Naive B cell (primary cell): ENCODE measurements at regions not wholly inside any gene's neighbourhood (a gene's known extent, or its start where the extent isn't known, plus 50 kb on each side); places are given as distances from the start of the nearest gene placed in this dataset.
"Not testable (repeated sequence)": the region's sequence is repeated elsewhere in the genome, so short reads cannot be mapped to it uniquely, and the experiment has no call there.

ENCODE experiments used
- ATAC-seq, 2 donors: fragments of 150-1000 bp; cut with Tn5 transposase; 2 replicates each; pipeline ENCODE4 v1.10.0; 2021; ENCODE audit warnings: low read depth in 2 of 2, mild to moderate bottlenecking in 2 of 2, moderate library complexity in 2 of 2
- DNase-seq: peaks from one replicate; pipeline ENCODE4 v3.0.0; 2022
- H3K27ac Mint-ChIP-seq, 6 donors: one replicate each; pipeline ENCODE4 v1.8.0; 2020 to 2022; ENCODE audit warnings: mild to moderate bottlenecking in 6 of 6, mixed read lengths in 6 of 6, moderate library complexity in 5 of 6, inconsistent platforms in 2 of 6
- H3K27me3 Mint-ChIP-seq, 3 donors: one replicate each; pipeline ENCODE4 v1.8.0; 2021 to 2022; ENCODE audit warnings: mixed read lengths in 3 of 3, mild to moderate bottlenecking in 1 of 3
- H3K36me3 Mint-ChIP-seq, 2 donors: one replicate each; pipeline ENCODE4 v1.8.0; 2020 to 2022; ENCODE audit warnings: mixed read lengths in 2 of 2, inconsistent platforms in 1 of 2, mild to moderate bottlenecking in 1 of 2
- H3K4me1 Mint-ChIP-seq, 3 donors: one replicate each; pipeline ENCODE4 v1.8.0; 2020 to 2022; ENCODE audit warnings: mixed read lengths in 3 of 3, inconsistent platforms in 1 of 3, mild to moderate bottlenecking in 1 of 3, moderate library complexity in 1 of 3
- H3K4me3 Mint-ChIP-seq, 8 donors: one replicate each; pipeline ENCODE4 v1.8.0; 2020 to 2022; ENCODE audit warnings: mild to moderate bottlenecking in 8 of 8, mixed read lengths in 8 of 8, moderate library complexity in 8 of 8, inconsistent platforms in 2 of 8
- H3K9me3 Mint-ChIP-seq, 7 donors: one replicate each; pipeline ENCODE4 v1.8.0; 2020 to 2022; ENCODE audit warnings: mixed read lengths in 7 of 7, mild to moderate bottlenecking in 5 of 7, inconsistent platforms in 2 of 7, moderate library complexity in 1 of 7

DNA sequence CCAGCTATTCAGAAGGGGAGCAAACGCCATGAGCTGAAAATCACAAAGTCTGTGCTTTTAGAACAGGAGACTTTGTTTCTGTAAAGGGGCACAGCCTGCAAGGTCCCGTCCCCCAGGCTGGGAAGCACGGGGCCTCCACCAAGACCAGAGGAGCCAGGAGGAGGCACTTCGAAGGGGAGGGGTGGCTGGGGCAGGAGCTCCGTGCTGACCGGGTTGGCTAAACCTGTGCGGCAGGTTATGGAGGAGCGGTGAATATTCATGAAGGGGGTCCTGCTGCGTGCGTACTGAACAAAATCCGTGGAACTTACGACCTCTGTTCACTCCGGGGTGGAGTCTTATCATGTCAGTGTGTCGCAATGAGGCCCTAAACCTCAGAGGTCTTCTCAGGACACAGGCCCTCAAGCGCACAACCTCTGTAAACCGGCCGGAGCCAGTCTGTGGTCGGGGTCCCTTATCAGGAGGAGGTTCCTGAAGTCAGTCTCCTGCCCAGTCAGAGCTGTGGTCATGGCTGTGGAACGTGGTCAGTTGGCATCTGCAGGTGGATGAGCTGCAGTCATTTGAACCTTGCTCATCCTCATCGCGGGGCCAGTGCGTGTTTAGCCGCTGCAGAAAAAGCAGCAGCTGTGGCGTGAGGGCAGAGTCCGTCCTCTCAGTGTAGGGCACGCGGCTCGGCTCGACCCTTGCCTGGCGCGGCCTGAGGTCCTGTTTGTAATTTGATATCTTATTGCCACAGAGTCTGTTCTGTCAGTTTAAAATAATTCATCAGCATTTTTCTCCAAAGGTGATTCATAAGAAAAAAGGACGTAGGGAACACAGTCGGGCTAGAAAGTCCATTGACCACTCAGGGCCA is 5507.7 kb upstream of the TPTE start:
- H3K9me3 Mint-ChIP-seq, DNase-seq, H3K36me3 Mint-ChIP-seq, H3K4me1 Mint-ChIP-seq, H3K4me3 Mint-ChIP-seq, H3K27ac Mint-ChIP-seq, H3K27me3 Mint-ChIP-seq, ATAC-seq: not testable (repeated sequence)

DNA sequence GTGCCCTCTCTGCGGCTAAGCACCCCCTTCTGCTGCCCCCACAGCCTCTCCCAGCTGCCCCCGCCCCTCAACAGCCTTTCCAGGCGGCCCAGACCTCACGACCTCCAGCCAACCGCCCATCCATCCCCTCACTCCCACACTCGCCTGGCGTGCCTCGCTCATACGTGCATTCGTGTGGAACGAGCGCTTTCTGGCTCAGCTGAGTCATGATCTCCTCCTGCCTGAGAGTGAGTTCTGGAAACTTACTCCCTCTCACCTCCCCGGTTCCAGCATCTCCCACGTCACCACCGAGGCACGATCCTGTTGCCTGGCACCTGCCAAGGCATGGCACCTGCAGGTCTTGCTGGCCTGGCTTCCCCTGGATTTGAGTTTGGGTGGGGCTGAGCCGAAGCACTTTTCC is 5506.2 kb upstream of the TPTE start:
- H3K9me3 Mint-ChIP-seq, H3K27ac Mint-ChIP-seq, H3K36me3 Mint-ChIP-seq, H3K4me3 Mint-ChIP-seq, DNase-seq, H3K4me1 Mint-ChIP-seq, ATAC-seq, H3K27me3 Mint-ChIP-seq: not testable (repeated sequence)

- H3K27me3 Mint-ChIP-seq, H3K36me3 Mint-ChIP-seq, DNase-seq, H3K9me3 Mint-ChIP-seq, H3K4me1 Mint-ChIP-seq, H3K4me3 Mint-ChIP-seq, H3K27ac Mint-ChIP-seq: not testable (repeated sequence)
- ATAC-seq, result peak; percentile 52 to 56
Measured at GRCh38 chr21:5019120-5019519, 5502.3 kb upstream of the TPTE start.

- not testable (repeated sequence) for H3K27me3 Mint-ChIP-seq, H3K4me1 Mint-ChIP-seq, H3K4me3 Mint-ChIP-seq, H3K27ac Mint-ChIP-seq, H3K36me3 Mint-ChIP-seq, DNase-seq, H3K9me3 Mint-ChIP-seq
- peak; percentile 37 to 41 for ATAC-seq
Measured at GRCh38 chr21:5021815-5022214, 5499.6 kb upstream of the TPTE start.

- H3K4me3 Mint-ChIP-seq, H3K9me3 Mint-ChIP-seq, H3K27me3 Mint-ChIP-seq, H3K36me3 Mint-ChIP-seq, H3K4me1 Mint-ChIP-seq, DNase-seq, H3K27ac Mint-ChIP-seq: not testable (repeated sequence)
- ATAC-seq, result peak; percentile 35 to 36
Measured at GRCh38 chr21:5022254-5022653, 5499.1 kb upstream of the TPTE start.

- ATAC-seq, H3K27ac Mint-ChIP-seq, H3K4me3 Mint-ChIP-seq, H3K27me3 Mint-ChIP-seq, H3K9me3 Mint-ChIP-seq, DNase-seq, H3K4me1 Mint-ChIP-seq, H3K36me3 Mint-ChIP-seq: not testable (repeated sequence)
Measured at GRCh38 chr21:5022748-5023147, 5498.6 kb upstream of the TPTE start.

- not testable (repeated sequence) for H3K4me3 Mint-ChIP-seq, H3K36me3 Mint-ChIP-seq, H3K27ac Mint-ChIP-seq, H3K4me1 Mint-ChIP-seq, H3K9me3 Mint-ChIP-seq, H3K27me3 Mint-ChIP-seq, DNase-seq
- peak in 1 of 2 donors; percentile 1 for ATAC-seq
Measured at GRCh38 chr21:5035147-5035546, 5486.2 kb upstream of the TPTE start.

GRCh38 chr21:5035587-5035986 is 5485.8 kb upstream of the TPTE start:
- not testable (repeated sequence) for H3K4me1 Mint-ChIP-seq, H3K36me3 Mint-ChIP-seq, H3K27me3 Mint-ChIP-seq, H3K9me3 Mint-ChIP-seq, H3K4me3 Mint-ChIP-seq, H3K27ac Mint-ChIP-seq, DNase-seq
- peak in 1 of 2 donors; percentile 3 for ATAC-seq

GRCh38 chr21:5037606-5038331 is 5483.6 kb upstream of the TPTE start:
- not testable (repeated sequence) for H3K9me3 Mint-ChIP-seq, H3K36me3 Mint-ChIP-seq, DNase-seq, H3K27ac Mint-ChIP-seq, H3K4me1 Mint-ChIP-seq, H3K27me3 Mint-ChIP-seq, H3K4me3 Mint-ChIP-seq
- peak; percentile 9 to 14 for ATAC-seq

DNA sequence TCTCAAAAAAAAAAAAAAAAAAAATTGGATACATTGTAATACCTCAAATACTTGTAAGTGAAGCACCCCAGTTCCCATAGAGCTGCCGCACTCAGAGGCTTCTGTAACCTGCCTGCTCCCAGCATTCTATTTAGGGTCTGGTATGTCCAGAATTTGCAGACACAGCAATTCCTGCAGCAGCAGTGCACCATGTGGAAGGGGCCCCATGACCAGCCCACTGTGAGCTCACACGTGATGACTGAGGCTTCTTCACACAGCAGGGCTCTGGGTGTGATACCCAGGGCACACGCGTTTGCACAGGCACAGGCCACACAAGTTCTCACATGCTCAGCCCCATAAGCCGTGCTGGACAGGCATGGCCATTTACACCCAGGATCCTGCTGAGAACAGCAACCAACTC is 5481.5 kb upstream of the TPTE start:
- not testable (repeated sequence) for H3K27ac Mint-ChIP-seq, H3K4me1 Mint-ChIP-seq, ATAC-seq, DNase-seq, H3K27me3 Mint-ChIP-seq, H3K9me3 Mint-ChIP-seq, H3K4me3 Mint-ChIP-seq, H3K36me3 Mint-ChIP-seq

DNA sequence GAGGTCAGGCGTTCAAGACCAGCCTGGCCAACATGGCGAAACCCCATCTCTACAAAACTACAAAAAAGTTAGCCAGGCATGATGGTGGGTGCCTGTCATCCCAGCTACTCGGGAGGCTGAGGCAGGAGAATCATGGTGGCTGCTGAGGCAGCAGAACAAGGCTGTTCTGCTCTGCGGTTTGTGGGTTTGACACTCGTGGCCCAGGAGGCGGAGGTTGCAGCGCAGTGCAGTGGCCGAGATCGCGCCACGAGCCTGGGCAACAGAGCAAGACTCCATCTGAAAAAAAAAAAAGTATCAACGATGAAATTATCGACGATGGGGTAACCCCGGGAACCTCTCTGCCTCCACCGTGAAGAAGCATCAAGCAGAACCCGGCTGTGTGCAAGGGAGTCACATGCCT is 5478.8 kb upstream of the TPTE start:
- H3K36me3 Mint-ChIP-seq, H3K4me1 Mint-ChIP-seq, DNase-seq, H3K9me3 Mint-ChIP-seq, H3K27me3 Mint-ChIP-seq, H3K27ac Mint-ChIP-seq, H3K4me3 Mint-ChIP-seq: not testable (repeated sequence)
- ATAC-seq, result peak; percentile 28 to 58

GRCh38 chr21:5044812-5045211 is 5476.6 kb upstream of the TPTE start:
- peak; percentile 15 to 48 for ATAC-seq
- not testable (repeated sequence) for H3K9me3 Mint-ChIP-seq, H3K4me1 Mint-ChIP-seq

GRCh38 chr21:5051303-5052018 is 5469.9 kb upstream of the TPTE start:
- H3K27me3 Mint-ChIP-seq, H3K36me3 Mint-ChIP-seq, H3K4me1 Mint-ChIP-seq, DNase-seq, ATAC-seq, H3K9me3 Mint-ChIP-seq: not testable (repeated sequence)
- Mint-ChIP-seq H3K4me3 (peak overlapping the region in 3 of 8 donors; percentile 23 to 77 (median 66)), H3K27ac (peak overlapping the region in 5 of 6 donors; percentile 79 to 96 (median 94))

More at GRCh38 chr21:5044812-5045211, 5476.6 kb upstream of the TPTE start:
- not testable (repeated sequence) for H3K36me3 Mint-ChIP-seq, H3K27ac Mint-ChIP-seq, DNase-seq, H3K4me3 Mint-ChIP-seq, H3K27me3 Mint-ChIP-seq
